Endothelial cell of umbilical vein (primary cell): ENCODE measurements at regions not wholly inside any gene's neighbourhood (a gene's known extent, or its start where the extent isn't known, plus 50 kb on each side); places are given as distances from the start of the nearest gene placed in this dataset.

Experiments
- BruUV-seq: library from RNA; stranded (reverse); fragments of 400-500 nt; replicated peaks from 2 replicates; lab custom pipeline; 2021; lab: Mats Ljungman, UMichigan
- CTCF ChIA-PET: fragments of 300-600, 350-600 bp; sonication (Branson Sonifier 250); formaldehyde crosslinking; loops from one replicate; lab custom pipeline; 2021; ENCODE audit warnings: antibody characterized with exemption, inconsistent platforms; lab: Charles Lee
- POLR2A ChIA-PET: fragments of 300-600, 350-600 bp; sonication (Branson Sonifier 250); formaldehyde crosslinking; loops from one replicate; lab custom pipeline; 2021; ENCODE audit warnings: antibody characterized with exemption, inconsistent platforms; lab: Charles Lee
- DNase-seq: peaks from one replicate; pipeline ENCODE4 v3.0.0-alpha.2; 2011; ENCODE audit warnings: low read depth, low spot score
- FAIRE-seq: peaks from 2 replicates; lab custom pipeline; 2011; peaks lifted over from hg19 to GRCh38; lab: Jason Lieb, UNC
- H2AFZ ChIP-seq: 2 replicates; pipeline ENCODE4 v1.6.0; 2012; ENCODE audit warnings: low read depth, low read length, control low read depth, inconsistent platforms
- H3K27ac ChIP-seq: 2 replicates; pipeline ENCODE4 v1.5.1; 2011; ENCODE audit warnings: low read depth, mild to moderate bottlenecking, control low read depth, low read length, moderate library complexity; ENCODE audit not compliant: insufficient read depth
- H3K27me3 ChIP-seq, 2 experiments: 2 replicates each; pipeline versions ENCODE4 v1.6.0 to v1.6.1; 2011; ENCODE audit warnings: low read length in 2 of 2, mixed read lengths in 1 of 2; ENCODE audit not compliant: control insufficient read depth in 2 of 2, insufficient read depth in 2 of 2
- H3K36me3 ChIP-seq, 2 experiments: 2 replicates in 1 of 2; 3 replicates in 1 of 2; pipeline ENCODE4 v1.5.1; 2011; ENCODE audit warnings: low read length in 2 of 2, mild to moderate bottlenecking in 1 of 2, moderate library complexity in 1 of 2; ENCODE audit not compliant: control insufficient read depth in 2 of 2, insufficient read depth in 2 of 2; ENCODE audit errors: extremely low read depth in 1 of 2
- H3K4me1 ChIP-seq: 3 replicates; pipeline ENCODE4 v1.5.1; 2011; ENCODE audit warnings: mild to moderate bottlenecking, low read length; ENCODE audit not compliant: control insufficient read depth, insufficient read depth; ENCODE audit errors: extremely low read depth
- H3K4me2 ChIP-seq: 2 replicates; pipeline ENCODE4 v1.6.1; 2011; ENCODE audit warnings: low read length, control low read depth, mixed read lengths; ENCODE audit not compliant: insufficient read depth
- H3K4me3 ChIP-seq, 3 experiments: fragments of 200-600 bp in 1 of 3; sonication (generic), shearing (Covaris generic) in 1 of 3; replicated peaks in 1 of 3; 2 replicates each; pipeline ENCODE4 v1.5.1; 2011 to 2016; ENCODE audit warnings: control low read depth in 3 of 3, low read length in 3 of 3, mild to moderate bottlenecking in 2 of 3, inconsistent platforms in 1 of 3, low read depth in 1 of 3, moderate library complexity in 1 of 3; ENCODE audit not compliant: insufficient read depth in 1 of 3
- H3K79me2 ChIP-seq: 2 replicates; pipeline ENCODE4 v1.6.0; 2012; ENCODE audit warnings: low read length, inconsistent platforms; ENCODE audit not compliant: control insufficient read depth, insufficient read depth
- H3K9ac ChIP-seq: replicated peaks from 2 replicates; pipeline ENCODE3; 2011; ENCODE audit warnings: low read length, control low read depth; ENCODE audit not compliant: insufficient read depth; ENCODE audit errors: extremely low read depth
- H3K9me1 ChIP-seq: replicated peaks from 3 replicates; pipeline ENCODE4 v1.6.0; 2011; ENCODE audit warnings: mild to moderate bottlenecking, low read length; ENCODE audit not compliant: control insufficient read depth, insufficient read depth; ENCODE audit errors: extremely low read depth
- H3K9me3 ChIP-seq: replicated peaks from 2 replicates; pipeline ENCODE4 v1.5.1; 2012; ENCODE audit warnings: low read length, inconsistent platforms; ENCODE audit not compliant: control insufficient read depth, insufficient read depth
- H4K20me1 ChIP-seq: replicated peaks from 2 replicates; pipeline ENCODE3; 2011; ENCODE audit warnings: mild to moderate bottlenecking, low read length; ENCODE audit not compliant: control insufficient read depth, insufficient read depth; ENCODE audit errors: extremely low read depth
- EZH2 ChIP-seq: IDR thresholded peaks from 2 replicates; pipeline ENCODE4 v1.6.1; 2012; ENCODE audit warnings: borderline replicate concordance, low read depth, mild to moderate bottlenecking, moderate library complexity, low read length, inconsistent platforms; ENCODE audit not compliant: severe bottlenecking
- FOS ChIP-seq: IDR thresholded peaks from 2 replicates; pipeline ENCODE4 v1.6.1; 2011; ENCODE audit warnings: mild to moderate bottlenecking, low read length, moderate library complexity, borderline replicate concordance; ENCODE audit not compliant: insufficient read depth
- GATA2 ChIP-seq: IDR thresholded peaks from 2 replicates; pipeline ENCODE4 v1.7.0; 2011; ENCODE audit warnings: low read depth, mild to moderate bottlenecking, moderate library complexity, mixed read lengths, low read length; ENCODE audit not compliant: insufficient read length, insufficient read depth
- JUN ChIP-seq: IDR thresholded peaks from 2 replicates; pipeline ENCODE4 v1.6.1; 2011; ENCODE audit warnings: borderline replicate concordance, low read depth; ENCODE audit not compliant: insufficient read length, insufficient read depth
- MAX ChIP-seq: IDR thresholded peaks from 2 replicates; pipeline ENCODE4 v1.6.1; 2011; ENCODE audit not compliant: insufficient read depth, insufficient read length
- MYC ChIP-seq: IDR thresholded peaks from one replicate; pipeline ENCODE4 v1.6.1; 2011; ENCODE audit warnings: mild to moderate bottlenecking, low read depth, low read length
- POLR2A ChIP-seq: IDR thresholded peaks from 2 replicates; pipeline ENCODE4 v1.6.1; 2012; ENCODE audit warnings: low read depth, mild to moderate bottlenecking, control low read depth, low read length
- POLR2AphosphoS5 ChIP-seq: IDR thresholded peaks from 2 replicates; pipeline ENCODE4 v1.6.1; 2012; ENCODE audit warnings: low read depth, mild to moderate bottlenecking, control low read depth, low read length, moderate library complexity; ENCODE audit not compliant: insufficient read depth
- dilution Hi-C: fragments of 300-500 bp; cut with MboI; formaldehyde crosslinking; loops from one replicate; pipeline ENCODE4 v1.15.0; 2019; ENCODE audit warnings: low sequenced_read_pairs; ENCODE audit not compliant: extremely low pct_ligation_motif_present
- intact Hi-C: fragments of 100-400 bp; cut with micrococcal nuclease; formaldehyde crosslinking; loops from one replicate; pipeline ENCODE4 v1.10.0; 2022
- TF ChIP-seq, protein P1 (sequence below), 2 donors: IDR thresholded peaks; 1 replicate in 1 of 2; 2 replicates in 1 of 2; pipeline ENCODE4 v1.5.1; 2011; ENCODE audit warnings: low read length in 2 of 2, mild to moderate bottlenecking in 2 of 2, moderate library complexity in 2 of 2, control low read depth in 1 of 2, inconsistent platforms in 1 of 2, low read depth in 1 of 2; ENCODE audit not compliant: insufficient read depth in 1 of 2; ENCODE audit errors: extremely low read depth in 1 of 2

GRCh38 chr6:48255094-48255493, 144.1 kb upstream of the PTCHD4 start:
- Histone ChIP-seq H3K9me3 (no peaks in the 10 kb centered on the region), H3K27ac (no peak overlapping the region), H3K9me1 (no peaks in the 10 kb centered on the region), H3K79me2 (no peaks in the 10 kb centered on the region), H2AFZ (no peak overlapping the region), H3K4me2 (no peak overlapping the region), H3K9ac (no peak overlapping the region), H3K4me3 (no peak overlapping the region), H4K20me1 (no peaks in the 10 kb centered on the region), H3K4me1 (peaks cover 2% of the 10 kb centered on the region), H3K36me3 (no peaks in the 10 kb centered on the region), H3K27me3 (no peaks in the 10 kb centered on the region)
- FAIRE-seq (no peak), DNase-seq (no peak)
- ChIA-PET POLR2A (no interaction called here), CTCF (no interaction called here)
- dilution Hi-C loops (no loop called here), intact Hi-C loops (no loop called here)
- BruUV-seq, result no TSS peak
- TF ChIP-seq MYC, result no peak
- no peak for TF ChIP-seq FOS
- TF ChIP-seq EZH2, result no peak
- no peak for TF ChIP-seq POLR2AphosphoS5
- TF ChIP-seq, protein P1, sequence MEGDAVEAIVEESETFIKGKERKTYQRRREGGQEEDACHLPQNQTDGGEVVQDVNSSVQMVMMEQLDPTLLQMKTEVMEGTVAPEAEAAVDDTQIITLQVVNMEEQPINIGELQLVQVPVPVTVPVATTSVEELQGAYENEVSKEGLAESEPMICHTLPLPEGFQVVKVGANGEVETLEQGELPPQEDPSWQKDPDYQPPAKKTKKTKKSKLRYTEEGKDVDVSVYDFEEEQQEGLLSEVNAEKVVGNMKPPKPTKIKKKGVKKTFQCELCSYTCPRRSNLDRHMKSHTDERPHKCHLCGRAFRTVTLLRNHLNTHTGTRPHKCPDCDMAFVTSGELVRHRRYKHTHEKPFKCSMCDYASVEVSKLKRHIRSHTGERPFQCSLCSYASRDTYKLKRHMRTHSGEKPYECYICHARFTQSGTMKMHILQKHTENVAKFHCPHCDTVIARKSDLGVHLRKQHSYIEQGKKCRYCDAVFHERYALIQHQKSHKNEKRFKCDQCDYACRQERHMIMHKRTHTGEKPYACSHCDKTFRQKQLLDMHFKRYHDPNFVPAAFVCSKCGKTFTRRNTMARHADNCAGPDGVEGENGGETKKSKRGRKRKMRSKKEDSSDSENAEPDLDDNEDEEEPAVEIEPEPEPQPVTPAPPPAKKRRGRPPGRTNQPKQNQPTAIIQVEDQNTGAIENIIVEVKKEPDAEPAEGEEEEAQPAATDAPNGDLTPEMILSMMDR (IDR thresholded peaks at IDR 0.05; ENCODE audit: extremely low read depth in 1 of 2, insufficient read depth in 1 of 2, low read depth in 1 of 2, low read length in 2 of 2), result no peak
- no peak for TF ChIP-seq MAX
- no peak for TF ChIP-seq POLR2A
- TF ChIP-seq JUN, result no peak
- TF ChIP-seq GATA2, result no peak
